ENCODE measurements at regions not wholly inside any gene's neighbourhood (a gene's known extent, or its start where the extent isn't known, plus 50 kb on each side); places are given as distances from the start of the nearest gene placed in this dataset.
"Not testable (repeated sequence)": the region's sequence is repeated elsewhere in the genome, so short reads cannot be mapped to it uniquely, and the experiment has no call there.

DNA sequence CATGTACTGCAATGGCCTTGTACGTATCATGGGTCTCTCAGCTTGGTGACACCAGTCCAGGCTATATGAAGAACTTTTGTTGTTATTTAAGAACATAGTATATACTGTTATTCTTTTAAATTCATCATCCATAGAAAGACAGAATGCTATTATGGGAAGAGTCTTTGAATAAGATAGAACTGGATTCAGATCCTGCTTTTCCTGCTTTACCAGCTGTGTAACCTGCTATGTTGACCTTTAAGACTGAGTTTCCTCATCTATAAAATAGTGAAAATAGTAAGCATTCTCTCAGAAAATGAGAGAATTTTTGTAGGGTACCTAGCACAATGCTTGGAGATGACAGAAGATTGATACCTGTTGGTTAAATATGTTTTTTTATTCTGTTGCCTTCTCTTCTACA is 204.1 kb upstream of the TBL1XR1 start:
- no peak for DNase-seq

DNA sequence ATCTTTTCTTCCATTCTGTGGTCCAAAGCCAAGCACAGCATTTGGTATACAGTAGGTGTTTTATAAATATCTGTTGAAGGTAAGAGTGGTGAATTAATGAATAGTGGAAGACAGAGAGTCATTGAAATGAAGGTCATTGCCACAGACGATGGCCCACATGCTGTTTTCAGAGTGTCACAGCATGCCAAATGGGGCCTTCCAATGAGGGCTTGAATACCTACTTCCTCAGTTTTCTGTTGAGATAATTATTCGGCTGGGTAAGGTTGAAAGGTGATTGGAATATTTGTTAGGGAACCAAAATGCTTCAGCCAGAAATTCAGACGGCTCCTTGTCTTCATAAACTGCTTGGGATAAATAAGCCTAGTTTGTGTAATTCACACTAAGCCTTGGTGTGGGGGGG is 205.3 kb upstream of the TBL1XR1 start:
- no peak for DNase-seq

DNA sequence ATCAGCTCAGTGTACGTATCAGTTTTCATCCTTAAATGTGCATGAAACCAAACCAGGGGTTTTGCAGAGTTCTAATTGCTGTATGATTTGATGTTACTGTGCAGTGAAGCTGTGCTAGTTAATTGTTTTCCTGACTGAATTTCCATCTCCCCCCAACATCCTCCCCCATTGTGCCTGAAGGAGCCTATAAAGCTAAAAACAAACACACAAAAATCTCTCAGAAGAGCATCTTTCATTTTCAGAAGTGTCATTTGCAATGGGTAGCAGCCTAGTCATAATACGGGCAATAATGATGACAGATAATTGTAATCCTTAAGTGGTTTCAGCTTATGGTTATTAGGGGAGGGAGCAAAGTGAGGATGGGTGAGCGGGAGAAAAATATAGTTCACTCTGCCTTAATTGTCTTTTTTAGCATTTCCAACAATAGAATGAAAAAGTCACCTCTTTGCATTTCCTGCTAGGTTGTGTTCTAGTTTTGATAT is 207.9 kb upstream of the TBL1XR1 start:
- no peak for DNase-seq

DNA sequence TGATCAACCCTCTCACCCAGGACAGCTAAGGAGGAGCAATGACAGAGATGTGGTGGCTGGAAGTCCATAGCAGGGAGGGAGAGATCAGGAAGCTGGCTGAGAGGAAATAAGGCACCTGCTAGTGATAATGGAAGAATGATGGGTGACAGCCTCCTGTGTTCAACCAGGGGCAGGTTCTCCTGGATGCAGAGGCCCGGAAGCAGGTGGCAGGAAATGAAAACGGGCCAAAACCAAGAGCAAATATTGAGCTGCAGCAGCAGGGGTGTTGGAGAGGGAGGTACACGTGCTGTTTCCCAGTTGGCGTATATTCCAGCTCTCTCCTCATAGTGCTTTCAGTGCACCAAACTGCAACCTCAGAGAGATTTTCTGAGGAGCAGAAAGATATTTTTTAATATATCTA is 213.4 kb upstream of the TBL1XR1 start:
- DNase-seq = no peak

DNA sequence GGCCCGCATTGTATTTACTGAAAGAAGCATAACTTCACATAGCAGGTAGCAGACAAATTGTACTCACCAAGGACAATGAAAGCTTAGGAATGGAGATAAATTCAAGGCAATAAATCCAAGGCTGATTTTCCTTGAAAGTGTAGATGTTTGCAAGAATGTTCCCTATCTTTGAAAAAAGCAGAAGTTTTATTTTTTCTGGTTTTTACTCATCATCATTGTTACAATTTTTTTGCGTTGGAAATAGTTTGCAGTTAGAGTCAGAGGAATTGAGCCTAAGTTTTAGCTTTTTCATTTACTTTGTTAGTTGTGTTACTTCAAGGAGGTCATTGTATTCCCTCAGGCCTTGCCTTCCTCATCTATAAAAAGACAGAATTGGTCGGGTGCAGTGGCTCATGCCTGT is 213.9 kb upstream of the TBL1XR1 start:
- DNase-seq = no peak

DNA sequence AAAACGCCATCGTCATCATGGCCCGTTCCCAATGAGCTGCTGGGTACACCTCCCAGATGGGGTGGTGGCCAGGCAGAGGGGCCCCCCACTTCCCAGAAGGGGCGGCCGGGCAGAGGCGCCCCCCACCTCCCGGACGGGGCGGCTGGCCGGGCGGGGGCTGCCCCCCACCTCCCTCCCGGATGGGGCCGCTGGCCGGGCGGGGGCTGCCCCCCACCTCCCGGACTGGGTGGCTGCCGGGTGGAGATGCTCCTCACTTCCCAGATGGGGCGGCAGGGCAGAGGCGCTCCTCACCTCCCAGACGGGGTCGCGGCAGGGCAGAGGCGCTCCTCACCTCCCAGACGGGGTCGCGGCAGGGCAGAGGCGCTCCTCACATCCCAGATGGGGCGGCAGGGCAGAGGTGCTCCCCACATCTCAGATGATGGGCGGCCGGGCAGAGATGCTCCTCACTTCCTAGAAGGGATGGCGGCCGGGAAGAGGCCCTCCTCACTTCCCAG is 215.4 kb upstream of the TBL1XR1 start:
- DNase-seq = not testable (repeated sequence)

DNA sequence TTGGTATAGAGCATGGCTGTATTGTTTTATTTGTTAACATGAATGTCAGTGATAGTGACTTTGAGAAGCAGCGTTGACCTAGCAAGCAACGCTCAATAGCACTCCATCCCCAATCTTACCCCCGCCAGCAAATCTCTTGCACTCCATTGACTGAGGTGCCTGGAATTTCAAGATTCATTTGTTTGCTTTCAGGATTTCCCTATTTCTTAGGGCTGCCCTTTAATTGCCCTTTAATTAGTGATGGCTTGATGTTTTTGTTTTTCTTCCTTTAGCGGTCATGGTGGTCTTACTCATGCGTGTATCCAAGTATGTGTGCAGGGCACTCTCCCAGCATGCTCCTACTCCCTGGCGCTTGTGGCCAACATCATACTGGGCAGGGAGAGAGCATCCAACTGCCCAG is 216.8 kb upstream of the TBL1XR1 start:
- DNase-seq = no peak

DNA sequence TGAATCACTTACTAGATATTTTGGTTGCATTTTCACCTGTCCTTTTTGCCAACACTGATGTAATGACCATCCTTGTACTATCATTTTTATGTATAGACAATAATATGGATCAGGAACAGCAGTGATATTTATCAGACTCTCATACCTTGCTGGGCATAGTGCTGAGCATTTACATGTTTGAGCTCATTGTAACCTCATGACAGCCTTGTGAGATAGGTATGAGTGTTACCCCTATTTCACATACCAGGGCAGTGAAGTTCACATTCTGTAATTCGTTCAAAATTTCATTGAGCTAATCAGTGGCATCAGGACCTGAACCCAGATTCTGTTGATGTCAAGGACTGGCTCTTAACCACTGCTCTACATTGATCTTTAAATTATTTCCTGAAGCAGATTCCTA is 221.5 kb upstream of the TBL1XR1 start:
- DNase-seq = no peak

DNA sequence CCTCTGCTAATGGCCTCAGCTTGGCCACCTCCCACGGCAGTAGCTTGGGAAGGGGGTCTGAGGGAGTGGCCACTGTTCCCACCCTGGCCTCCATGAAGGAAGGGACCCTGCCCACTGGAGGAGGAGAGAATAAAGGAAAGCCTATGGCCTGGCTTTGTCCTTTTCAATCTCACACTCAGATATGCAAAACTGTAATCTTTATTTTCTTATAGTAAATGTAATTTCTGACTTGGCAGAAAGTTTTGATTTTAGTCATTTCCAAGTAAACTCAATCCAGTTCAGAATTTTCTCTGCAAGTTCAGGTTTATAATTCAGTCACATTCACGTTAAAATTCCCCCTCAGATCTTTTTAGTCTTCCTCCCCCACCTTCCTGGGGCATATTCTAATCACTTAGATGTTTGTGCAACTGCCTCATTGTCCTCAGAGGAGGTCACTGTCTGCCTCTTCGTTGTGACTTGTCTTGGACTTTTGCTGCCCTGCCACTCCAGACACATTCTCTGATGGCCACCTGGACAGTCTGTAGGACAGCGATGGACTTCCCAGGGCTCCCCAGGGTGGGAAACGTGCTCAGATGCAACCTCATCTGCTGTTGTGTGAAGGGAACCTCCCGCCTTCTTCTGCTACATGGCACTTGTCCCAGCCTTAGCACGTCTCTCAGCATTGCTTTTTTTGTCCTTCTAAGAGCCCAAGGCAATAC is 222.8 kb upstream of the TBL1XR1 start:
- no peak for DNase-seq

DNA sequence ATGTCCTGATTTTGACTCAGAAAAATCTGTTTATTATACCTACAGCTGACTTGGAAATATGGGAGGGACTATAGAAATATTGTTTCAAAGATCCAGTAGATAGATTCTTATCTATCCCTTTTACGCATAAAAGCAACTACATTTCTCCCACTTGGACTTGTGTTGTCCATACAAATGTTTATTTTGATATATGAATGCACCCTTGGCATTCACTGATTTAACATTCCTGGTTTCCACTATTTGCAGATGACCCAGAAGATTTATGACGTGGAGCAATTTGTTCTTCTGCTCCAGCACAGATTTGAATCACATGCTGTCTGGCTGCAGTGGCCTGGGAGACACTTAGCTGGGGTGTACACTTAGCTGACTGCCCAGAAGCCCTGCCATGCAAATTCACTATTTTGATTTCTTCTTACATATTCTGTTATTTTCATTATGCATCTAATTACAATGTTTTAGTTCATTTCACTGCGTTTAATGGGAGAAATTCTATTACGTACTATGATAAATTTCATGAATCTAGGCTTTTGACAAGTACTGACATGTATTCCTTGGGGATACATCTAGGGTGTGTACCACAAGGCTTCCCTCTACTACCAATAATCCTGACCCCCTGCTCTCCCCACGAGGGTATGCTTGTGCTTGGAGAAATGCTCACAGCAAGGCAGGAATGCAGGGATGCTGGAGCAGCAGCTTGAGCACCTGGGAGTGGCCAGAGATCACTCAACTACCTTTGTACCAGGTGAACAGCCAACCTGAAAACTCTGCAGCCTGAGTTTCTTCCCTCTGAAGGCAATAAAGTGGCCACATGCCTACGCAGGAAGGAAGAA is 223.6 kb upstream of the TBL1XR1 start:
- no peak for DNase-seq

DNA sequence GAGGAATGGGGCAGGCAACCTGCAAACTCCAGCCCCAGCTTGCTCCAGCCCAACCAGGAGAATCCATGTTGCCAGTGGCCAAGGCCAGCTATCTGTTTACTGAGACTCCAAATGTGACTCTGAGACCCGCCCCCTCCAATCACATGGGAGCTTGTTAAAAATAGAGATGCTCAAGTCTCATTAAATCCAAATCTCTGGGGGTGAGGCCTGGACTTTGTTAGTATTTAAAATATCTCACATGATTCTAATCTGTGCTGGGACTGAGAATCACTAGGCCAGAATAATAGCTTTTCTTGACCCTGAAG is 224.2 kb upstream of the TBL1XR1 start:
- no peak for DNase-seq

DNA sequence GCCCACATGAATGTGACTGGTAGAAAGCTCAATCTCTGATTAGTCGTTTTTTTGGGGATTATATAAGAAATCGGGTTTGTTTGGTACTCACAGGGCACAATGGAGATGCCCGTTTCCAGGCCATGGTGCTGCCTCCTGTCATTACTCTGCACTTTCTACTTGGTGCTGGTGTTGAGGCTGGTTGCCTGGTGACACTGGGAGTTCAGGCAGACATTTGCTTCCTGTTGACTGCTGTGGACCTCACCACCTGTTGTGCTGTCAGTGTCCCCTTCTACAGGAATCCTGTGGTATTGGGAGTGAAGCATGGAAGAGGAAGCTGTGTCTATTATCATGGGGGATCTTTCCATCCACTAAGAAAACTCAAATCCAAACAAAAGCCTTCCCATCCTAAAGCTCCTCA is 227.2 kb upstream of the TBL1XR1 start:
- no peak for DNase-seq

DNA sequence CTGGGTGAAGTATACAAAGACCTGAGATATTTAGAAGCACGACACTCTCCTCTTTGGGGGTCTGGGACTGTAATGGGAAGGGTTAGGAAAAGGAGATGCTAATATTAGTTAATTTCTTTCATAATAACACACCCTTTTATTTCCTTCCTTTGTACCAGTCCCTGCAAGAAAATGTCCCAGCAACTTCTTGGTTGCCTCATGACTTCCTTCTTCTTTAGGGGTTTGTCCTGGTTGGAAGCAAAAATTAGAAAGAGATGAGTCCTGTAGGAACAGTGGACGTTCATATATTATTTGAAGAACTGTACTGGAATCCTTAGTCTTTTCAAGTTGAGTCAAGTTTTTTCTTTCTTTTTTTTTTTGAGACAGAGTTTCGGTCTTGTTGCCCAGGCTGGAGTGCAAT is 227.8 kb upstream of the TBL1XR1 start:
- no peak for DNase-seq

DNA sequence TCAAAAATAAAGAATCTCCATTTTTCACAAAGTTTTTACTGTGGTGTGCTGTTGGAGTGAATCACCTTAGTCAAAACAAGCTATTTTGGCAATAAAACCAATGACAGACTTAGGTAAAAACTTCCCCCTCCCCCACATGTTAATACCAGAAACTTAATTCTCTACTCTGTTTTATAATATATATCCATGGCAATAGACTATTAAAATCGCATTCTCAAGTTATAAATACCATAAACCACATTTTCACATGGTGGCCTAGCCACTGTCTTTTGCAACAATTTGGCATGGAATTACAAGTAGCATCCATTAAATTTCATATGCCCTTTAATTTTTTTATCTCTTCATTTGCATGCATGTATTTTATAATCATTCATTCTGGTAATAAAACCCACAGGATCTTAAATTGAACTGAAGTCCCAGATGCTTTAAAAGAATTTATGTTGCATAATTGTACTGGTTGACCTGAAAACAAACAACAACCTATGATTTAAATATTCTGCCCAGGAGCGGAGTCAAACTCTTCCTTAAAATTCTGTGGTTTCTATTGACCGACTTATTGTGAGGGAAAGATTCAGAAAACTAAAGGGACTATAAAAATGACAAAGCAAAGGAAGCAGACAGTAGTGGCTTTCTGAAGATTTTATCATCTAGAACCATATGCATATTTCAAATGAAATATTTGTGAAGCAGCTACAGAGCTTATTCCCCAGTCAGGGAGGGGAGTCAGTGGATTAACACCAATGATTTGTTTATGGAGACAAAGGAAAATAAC is 229.0 kb upstream of the TBL1XR1 start:
- no peak for DNase-seq

DNA sequence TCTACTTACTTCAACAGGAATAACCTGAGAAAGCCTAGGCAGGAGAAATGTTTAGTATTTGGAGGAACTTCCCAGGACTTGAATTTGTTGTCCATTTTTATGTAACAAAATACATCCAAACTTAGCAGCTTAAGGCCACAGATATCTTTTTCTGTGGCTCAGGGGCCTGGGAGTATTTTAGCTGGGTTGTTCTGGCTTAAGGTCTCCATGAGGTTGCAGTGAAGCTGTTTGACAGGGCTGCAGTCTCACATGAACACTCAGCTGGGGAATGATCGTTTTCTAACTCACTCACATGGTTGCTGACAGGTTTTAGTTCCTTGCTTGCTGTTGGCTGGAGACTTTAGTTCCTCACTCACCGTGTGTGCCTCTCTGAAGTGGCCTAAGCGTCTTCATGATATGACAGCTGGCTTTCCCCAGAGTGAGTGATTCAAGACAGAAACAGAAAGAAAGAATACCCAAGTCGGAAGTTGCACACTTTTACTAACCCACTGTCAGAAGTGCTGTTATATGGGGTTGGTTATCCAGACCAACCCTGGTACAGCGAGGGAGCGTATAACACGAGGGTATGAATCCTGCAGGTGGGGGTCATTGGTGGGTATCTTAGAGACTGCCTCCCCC is 229.7 kb upstream of the TBL1XR1 start:
- DNase-seq = peak; percentile 32 to 36

DNA sequence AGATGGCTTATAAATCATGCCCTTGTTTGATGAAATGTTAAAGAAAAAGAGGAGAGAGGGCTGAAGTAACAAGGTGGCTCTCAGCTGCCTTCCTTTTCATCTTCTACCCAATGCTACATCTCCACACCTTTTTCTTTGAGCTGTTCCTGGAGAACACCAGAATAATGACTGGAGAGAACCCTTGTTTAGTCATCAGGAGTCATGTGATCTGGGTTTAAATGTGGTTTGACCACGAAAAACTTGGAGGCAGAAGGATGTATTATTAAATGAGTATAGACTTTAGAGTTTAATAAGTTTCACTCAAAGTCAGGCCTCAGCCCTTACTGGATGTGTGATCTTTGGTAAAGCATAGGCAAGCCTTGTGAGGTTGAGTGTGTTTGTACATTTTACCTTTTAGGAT is 230.3 kb upstream of the TBL1XR1 start:
- no peak for DNase-seq

DNA sequence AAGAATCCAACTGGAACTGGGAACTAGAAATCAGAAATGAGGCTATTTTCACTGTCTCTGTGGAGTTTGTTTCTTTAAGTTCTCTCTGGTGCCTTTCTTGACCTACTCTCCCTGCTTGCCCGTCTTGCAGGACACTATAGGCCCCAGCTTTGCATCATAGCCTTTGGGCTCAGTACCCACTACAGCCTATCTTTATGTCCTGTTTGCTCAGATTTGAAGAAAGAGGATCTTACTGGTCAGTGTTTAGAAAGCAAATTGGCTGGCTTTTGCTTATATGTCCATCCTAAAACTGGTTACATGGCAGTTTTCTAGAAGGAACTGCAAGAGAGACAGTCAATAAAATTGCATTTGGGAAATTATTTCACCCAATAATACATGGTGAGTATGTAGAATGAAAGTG is 231.8 kb upstream of the TBL1XR1 start:
- no peak for DNase-seq

DNA sequence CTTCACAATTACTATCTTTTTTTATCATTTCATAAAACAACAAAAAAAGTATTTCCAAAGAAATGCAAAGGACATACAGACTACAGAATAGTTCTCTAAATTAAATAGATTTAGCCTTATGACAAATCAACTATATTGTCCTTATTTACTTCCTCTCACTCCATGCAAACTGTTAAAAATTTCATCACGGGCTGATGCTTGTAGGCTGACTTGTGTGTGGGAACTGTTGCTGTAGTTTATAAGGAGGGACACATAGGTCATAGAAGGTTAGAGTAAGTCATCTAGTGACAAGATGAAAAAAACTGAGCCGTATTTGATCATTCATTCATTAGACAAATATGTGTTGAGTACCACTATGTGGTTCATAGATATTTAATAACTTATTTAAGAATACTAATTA is 232.5 kb upstream of the TBL1XR1 start:
- DNase-seq = no peak

DNA sequence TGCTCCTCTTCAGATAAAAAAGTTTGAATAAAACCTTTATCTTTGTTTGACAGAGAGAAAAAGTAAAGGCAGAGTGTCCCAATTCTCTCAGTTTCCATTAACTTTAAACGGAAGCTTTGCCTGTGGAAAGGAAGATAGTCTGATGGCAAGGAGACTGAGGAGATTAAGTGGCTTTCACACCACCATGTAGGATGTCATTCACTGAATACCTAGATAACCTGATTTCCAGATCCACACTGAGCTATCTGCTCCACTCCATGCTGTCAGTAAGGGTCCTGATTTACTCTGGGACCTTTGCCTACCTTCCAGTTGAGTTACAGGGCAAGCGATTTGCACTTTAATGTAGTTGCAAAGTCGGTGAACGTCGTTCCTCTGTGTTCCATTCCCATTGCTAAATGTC is 233.4 kb upstream of the TBL1XR1 start:
- DNase-seq = no peak

DNA sequence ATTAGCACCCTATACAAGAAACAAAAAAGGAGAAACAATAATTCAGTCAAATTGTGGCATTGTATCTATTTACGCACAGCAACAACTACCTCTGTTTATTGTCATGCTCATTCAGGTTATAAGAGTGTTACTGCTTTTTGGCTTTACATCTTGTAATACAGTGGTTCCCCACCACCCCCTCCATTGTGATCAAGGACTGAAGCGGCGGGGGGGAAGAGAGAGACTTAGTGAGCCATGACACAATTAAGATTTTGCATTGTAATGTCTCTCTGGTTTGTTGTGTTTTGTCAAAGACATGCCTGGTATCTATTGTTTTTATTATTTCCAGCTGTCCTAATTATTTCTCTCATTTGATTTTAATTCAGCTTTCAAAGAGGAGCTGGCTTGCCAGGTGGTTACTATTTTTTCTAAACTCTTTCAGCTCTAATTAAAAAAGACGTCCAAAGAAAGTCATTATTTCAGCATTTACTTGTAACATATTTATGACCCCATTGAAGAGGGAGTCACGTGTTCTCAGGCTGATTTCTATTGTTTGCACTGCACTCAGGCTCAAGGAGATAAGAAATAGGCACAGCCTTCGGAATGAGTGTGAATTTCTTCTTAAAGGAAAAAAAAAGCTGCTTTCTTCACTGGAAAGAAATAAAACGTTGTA is 234.4 kb upstream of the TBL1XR1 start:
- DNase-seq = no peak

DNA sequence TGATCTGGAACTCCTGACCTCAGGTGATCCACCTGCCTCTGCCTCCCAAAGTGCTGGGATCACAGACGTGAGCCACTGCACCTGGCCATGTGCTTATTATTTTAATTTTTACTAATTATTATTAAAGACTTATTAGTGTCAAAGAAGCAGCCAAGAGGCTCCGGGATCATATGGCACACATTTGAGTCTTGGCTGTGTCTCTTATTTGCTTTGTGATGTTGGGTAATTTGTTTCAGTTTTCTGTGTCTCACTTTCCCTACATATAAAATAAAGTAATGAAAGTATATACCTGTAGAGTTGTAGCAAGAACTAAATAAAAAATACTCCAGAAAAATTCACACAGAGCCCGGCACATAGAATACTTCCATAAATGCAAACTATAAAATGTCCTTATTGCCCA is 238.0 kb upstream of the TBL1XR1 start:
- no peak for DNase-seq

DNA sequence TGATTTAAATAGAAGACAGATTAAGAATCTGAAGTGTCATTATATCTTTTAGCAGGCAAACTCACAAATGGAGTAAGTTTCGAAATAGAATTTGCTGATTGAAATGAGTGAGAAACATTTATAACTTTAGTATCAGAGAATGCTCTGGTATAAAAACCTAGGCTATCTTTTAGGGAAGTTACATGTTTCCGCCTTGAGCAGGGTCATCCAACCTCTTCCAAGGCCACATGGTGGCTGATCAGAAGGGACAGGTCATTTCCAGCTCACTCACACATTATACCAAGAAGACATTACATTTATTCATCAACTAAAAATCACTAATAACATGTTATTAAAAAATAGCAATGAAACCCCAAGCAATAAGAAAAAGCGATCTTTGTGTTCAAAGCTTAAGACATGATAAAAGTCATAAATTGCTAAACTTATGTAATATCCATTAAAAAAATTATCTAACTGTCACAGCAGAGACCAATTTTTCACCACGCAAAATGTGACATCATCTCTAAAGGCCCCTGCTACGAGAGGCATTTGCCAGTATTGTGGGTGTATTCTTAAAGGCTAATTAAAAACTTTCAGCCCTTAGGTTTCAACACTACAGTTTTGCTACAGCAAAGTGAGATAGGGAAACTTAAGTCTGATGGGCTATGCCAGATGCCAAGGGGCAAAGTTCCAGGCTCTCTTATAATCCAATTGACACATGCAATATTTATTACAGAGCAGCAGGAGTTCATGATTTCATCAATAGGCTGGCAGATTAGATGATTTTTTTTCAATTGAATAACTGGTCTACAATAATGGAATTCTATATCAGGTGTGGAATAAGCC is 240.4 kb upstream of the TBL1XR1 start:
- no peak for DNase-seq

Data from activated CD4-positive, alpha-beta T cell treated with anti-CD3 and anti-CD28 coated beads for 4 hours (primary cell).